ENCODE measurements at regions not wholly inside any gene's neighbourhood (a gene's known extent, or its start where the extent isn't known, plus 50 kb on each side); places are given as distances from the start of the nearest gene placed in this dataset.

DNA sequence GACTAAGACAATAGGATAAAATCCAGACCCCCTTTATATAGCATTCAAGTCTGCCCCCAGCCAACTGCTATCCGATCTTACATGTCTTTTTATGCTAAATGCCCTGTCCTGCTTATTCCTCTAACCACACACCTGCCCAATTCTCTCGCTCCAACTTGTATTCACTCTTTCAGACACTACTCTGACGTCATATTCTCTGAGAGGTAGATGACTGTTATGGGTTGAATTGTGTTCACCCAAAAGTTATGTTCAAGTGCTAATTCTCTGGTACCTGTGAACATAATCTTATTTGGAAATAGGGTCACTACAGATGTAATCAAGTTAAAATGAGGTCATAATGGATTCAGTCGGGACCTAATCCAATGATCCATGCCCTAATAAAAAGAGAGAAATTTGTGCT lies 84.0 kb upstream of the PTPRR start:
- TF ChIP-seq CTCF (conservative IDR thresholded peaks at IDR 0.05; ENCODE audit: low read depth, low read length) = no peak
- no peak for TF ChIP-seq EZH2 (IDR thresholded peaks at IDR 0.05; ENCODE audit: low read length, unreplicated experiment)

All from PC-3 (cell line).